SU-DHL-6 (cell line): ENCODE measurements at regions not wholly inside any gene's neighbourhood (a gene's known extent, or its start where the extent isn't known, plus 50 kb on each side); places are given as distances from the start of the nearest gene placed in this dataset.

Experiments
- EZH2phosphoT487 ChIP-seq: fragments of 200-600 bp; sonication (generic), shearing (Covaris generic); conservative IDR thresholded peaks from 2 replicates; pipeline ENCODE4 v1.6.1; 2018; ENCODE audit warnings: mild to moderate bottlenecking, antibody characterized with exemption, low read length, moderate library complexity, mixed read lengths
- TF ChIP-seq, protein P1 (sequence below): fragments of 200-600 bp; sonication (generic); IDR thresholded peaks from one replicate; pipeline ENCODE4 v1.5.1; 2017; ENCODE audit warnings: antibody characterized with exemption, mild to moderate bottlenecking, low read length, moderate library complexity; ENCODE audit not compliant: insufficient read depth, poor library complexity, severe bottlenecking

DNA sequence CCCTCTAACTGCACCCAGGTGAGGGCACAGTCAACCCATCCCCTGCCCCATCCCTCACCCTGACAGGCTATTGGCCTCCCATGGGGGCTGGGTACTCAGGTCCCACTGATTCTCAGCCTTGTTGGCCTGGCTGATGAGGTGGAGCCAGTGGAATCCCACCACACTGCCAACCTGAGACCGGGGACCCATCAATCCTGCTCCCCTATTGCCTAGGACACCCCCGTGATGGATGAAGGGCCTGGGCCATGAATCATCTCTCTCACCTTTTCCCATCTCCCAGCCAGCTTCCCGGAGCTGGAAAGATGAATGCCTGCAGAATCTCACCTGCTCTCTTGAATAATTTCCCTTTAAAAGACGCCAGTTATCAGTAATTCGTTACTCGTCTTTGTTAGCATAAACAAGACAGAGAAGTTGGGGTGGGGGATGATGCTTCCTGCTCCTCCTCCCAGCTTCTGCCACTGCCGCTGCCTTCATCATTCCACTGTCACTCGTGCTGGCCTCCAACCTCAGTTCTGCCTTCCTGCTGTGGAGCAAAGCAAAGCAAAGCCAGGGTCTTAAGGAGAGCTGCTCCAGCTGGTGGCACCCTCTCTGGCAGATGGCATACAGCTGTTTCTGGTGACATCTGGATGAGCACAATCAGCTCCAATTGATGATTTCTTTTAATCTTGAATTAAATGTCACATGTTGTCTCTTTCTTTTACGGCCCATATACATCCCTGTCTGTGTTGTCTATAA is 204.0 kb upstream of the NECTIN1 start:
- TF ChIP-seq EZH2phosphoT487 = no peak
- TF ChIP-seq, protein P1, sequence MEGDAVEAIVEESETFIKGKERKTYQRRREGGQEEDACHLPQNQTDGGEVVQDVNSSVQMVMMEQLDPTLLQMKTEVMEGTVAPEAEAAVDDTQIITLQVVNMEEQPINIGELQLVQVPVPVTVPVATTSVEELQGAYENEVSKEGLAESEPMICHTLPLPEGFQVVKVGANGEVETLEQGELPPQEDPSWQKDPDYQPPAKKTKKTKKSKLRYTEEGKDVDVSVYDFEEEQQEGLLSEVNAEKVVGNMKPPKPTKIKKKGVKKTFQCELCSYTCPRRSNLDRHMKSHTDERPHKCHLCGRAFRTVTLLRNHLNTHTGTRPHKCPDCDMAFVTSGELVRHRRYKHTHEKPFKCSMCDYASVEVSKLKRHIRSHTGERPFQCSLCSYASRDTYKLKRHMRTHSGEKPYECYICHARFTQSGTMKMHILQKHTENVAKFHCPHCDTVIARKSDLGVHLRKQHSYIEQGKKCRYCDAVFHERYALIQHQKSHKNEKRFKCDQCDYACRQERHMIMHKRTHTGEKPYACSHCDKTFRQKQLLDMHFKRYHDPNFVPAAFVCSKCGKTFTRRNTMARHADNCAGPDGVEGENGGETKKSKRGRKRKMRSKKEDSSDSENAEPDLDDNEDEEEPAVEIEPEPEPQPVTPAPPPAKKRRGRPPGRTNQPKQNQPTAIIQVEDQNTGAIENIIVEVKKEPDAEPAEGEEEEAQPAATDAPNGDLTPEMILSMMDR = no peak
